ENCODE measurements at regions not wholly inside any gene's neighbourhood (a gene's known extent, or its start where the extent isn't known, plus 50 kb on each side); places are given as distances from the start of the nearest gene placed in this dataset.
A peak's percentile ranks its signal among the peaks of the same experiment; 100 is the strongest.

DNA sequence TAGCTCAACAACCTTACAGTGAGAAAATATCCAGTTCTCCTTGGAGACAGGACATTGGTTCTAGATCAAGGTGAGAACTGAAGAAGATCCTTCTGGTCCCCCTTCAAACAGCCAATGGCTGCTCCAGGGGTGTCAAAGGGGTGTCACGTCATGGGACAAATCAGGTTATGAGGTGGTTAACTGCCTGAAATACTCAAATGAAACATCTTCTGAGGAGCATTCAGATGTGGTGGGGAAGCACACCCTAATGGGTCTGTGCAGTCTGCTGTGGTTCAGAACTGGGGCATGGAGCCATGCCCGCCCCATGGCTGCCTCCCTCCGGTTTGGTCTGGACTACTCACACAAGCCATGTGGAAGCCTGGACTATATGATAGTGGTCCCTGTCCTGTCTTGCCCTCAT lies 52.4 kb upstream of the PARP11 start:
- CTCF ChIA-PET = interaction anchor here (0.7 to 1.2 kb wide), 3 partner anchors 12 to 360 kb away, joined by 3 read pairs; no protein-coding TSS in a partner anchor
- peaks cover 6 to 41% of the 10 kb centered on the region in 2 donors for H3K27me3 Mint-ChIP-seq
- no peak overlapping the region for H3K4me3 Mint-ChIP-seq
- peak overlapping the region in 2 of 8 donors; percentile 4 to 7 for H3K27ac Mint-ChIP-seq
- no peak overlapping the region for H3K27ac ChIP-seq (ENCODE audit: low read depth, low read length)
- no peaks in the 10 kb centered on the region for H3K36me3 Mint-ChIP-seq
- no peaks in the 10 kb centered on the region for H3K36me3 ChIP-seq (ENCODE audit: insufficient read depth, low read length)
- DNase-seq = peak in 1 of 5 donors; percentile 52
- POLR2A ChIA-PET = no interaction called here
- no peaks in the 10 kb centered on the region for H3K9me3 ChIP-seq (ENCODE audit: low read length)
- no peaks in the 10 kb centered on the region for H3K9me3 Mint-ChIP-seq
- H3K27me3 ChIP-seq (ENCODE audit: insufficient read depth, low read length, poor library complexity, severe bottlenecking) = no peaks in the 10 kb centered on the region
- H3K4me3 ChIP-seq (ENCODE audit: low read length) = no peak overlapping the region
- peaks cover 12% of the 10 kb centered on the region for H3K4me1 ChIP-seq (ENCODE audit: insufficient read depth, low read length)
- peaks cover 7 to 25% (median 9%) of the 10 kb centered on the region in 3 donors for H3K4me1 Mint-ChIP-seq

DNA sequence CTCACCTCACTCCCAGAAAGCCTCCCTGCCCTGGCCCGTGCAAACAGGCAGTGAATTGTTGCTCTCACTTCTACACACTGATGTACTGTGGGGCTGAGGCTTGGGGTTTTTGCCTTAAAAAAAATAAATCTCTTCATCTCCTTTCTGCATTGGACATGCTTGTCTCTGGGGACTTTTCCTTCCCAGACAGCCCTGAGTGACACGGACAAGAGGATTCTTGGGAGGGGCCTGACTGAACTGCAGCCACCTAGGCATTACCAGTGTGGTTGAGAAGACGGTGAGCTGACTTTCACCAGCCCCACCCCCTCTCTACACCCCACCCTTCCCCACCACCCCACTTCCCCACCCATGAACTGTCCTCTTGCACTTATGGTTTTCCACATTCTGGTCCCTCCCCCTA lies 51.6 kb upstream of the PARP11 start:
- Mint-ChIP-seq H3K4me3 (no peak overlapping the region), H3K4me1 (peaks cover 7 to 20% (median 7%) of the 10 kb centered on the region in 3 donors), H3K27me3 (peaks cover 5 to 35% of the 10 kb centered on the region in 2 donors), H3K27ac (no peak overlapping the region), H3K9me3 (no peaks in the 10 kb centered on the region), H3K36me3 (no peaks in the 10 kb centered on the region)
- POLR2A ChIA-PET = no interaction called here
- no peak for DNase-seq
- no peaks in the 10 kb centered on the region for H3K9me3 ChIP-seq (ENCODE audit: low read length)
- H3K27me3 ChIP-seq (ENCODE audit: insufficient read depth, low read length, poor library complexity, severe bottlenecking) = no peaks in the 10 kb centered on the region
- H3K36me3 ChIP-seq (ENCODE audit: insufficient read depth, low read length) = no peaks in the 10 kb centered on the region
- no peak overlapping the region for H3K27ac ChIP-seq (ENCODE audit: low read depth, low read length)
- peaks cover 11% of the 10 kb centered on the region for H3K4me1 ChIP-seq (ENCODE audit: insufficient read depth, low read length)
- CTCF ChIA-PET = interaction anchor here (0.7 to 1.2 kb wide), 3 partner anchors 25 to 361 kb away, joined by 3 read pairs; no protein-coding TSS in a partner anchor
- H3K4me3 ChIP-seq (ENCODE audit: low read length) = no peak overlapping the region

DNA sequence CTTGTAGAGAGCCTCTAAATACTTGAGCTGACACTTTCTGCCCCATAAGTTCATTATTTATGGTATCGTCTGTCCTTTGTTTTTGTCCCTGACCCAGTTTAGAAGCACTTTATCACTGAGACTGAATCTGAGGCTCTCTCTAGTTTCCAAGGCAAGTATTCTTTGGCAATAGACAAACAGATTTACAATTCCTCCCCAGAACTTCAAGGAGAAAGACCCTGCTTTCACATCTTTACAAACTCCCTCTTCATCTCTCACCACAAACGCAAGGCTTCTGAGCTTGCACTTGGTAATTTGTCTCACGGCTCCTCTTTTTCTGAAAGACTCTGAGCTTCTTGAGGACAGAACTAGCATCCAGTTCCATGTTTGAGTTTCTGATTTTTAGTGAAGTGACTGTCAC lies 49.8 kb upstream of the PARP11 start:
- Histone ChIP-seq H3K4me3 (ENCODE audit: low read length) (no peak overlapping the region), H3K9me3 (ENCODE audit: low read length) (no peaks in the 10 kb centered on the region), H3K27ac (ENCODE audit: low read depth, low read length) (no peak overlapping the region), H3K4me1 (ENCODE audit: insufficient read depth, low read length) (peaks cover 11% of the 10 kb centered on the region), H3K27me3 (ENCODE audit: insufficient read depth, low read length, poor library complexity, severe bottlenecking) (no peaks in the 10 kb centered on the region), H3K36me3 (ENCODE audit: insufficient read depth, low read length) (no peaks in the 10 kb centered on the region)
- peaks cover 5 to 9% (median 7%) of the 10 kb centered on the region in 3 donors for H3K4me1 Mint-ChIP-seq
- no peak overlapping the region for H3K4me3 Mint-ChIP-seq
- H3K27ac Mint-ChIP-seq = no peak overlapping the region
- CTCF ChIA-PET = no interaction called here
- POLR2A ChIA-PET = no interaction called here
- H3K36me3 Mint-ChIP-seq = no peaks in the 10 kb centered on the region
- H3K9me3 Mint-ChIP-seq = no peaks in the 10 kb centered on the region
- DNase-seq = no peak
- H3K27me3 Mint-ChIP-seq = peaks cover 2 to 19% of the 10 kb centered on the region in 2 donors

Data from CD8-positive, alpha-beta memory T cell (primary cell).